ENCODE measurements at regions not wholly inside any gene's neighbourhood (a gene's known extent, or its start where the extent isn't known, plus 50 kb on each side); places are given as distances from the start of the nearest gene placed in this dataset.

GRCh38 chr13:37375724-37376123 lies 222.8 kb downstream of the POSTN start:
- peak; percentile 57 for DNase-seq (ENCODE audit: low read depth)
- no peak overlapping the region for H3K4me3 ChIP-seq (ENCODE audit: low read length)
- no peak for TF ChIP-seq CTCF (IDR thresholded peaks at IDR 0.05; ENCODE audit: insufficient read depth, low read depth, low read length, missing control alignments)

GRCh38 chr13:37375071-37375470 lies 223.5 kb downstream of the POSTN start:
- DNase-seq (ENCODE audit: low read depth) = peak; percentile 72
- no peak for TF ChIP-seq CTCF (IDR thresholded peaks at IDR 0.05; ENCODE audit: insufficient read depth, low read depth, low read length, missing control alignments)

DNA sequence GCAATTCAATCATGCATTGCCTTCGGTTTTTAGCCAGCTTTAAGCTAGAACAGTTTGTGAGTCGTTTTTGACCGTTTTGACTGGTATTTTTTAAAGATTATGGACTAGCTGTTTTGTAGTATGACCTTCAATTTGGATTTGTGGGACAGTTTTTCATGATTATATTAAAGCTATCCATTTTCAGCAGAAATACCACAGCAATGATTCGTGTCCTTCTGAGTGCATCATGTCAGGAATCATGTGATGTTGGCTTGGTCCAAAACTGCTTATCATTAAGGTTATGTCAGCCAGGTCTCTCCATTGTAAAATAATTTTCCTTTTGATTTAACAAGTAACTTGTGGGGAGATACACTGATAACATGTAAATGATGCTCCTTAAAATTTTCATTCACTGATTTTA lies 229.0 kb downstream of the POSTN start:
- H3K4me3 ChIP-seq (ENCODE audit: low read length) = no peak overlapping the region
- TF ChIP-seq CTCF (IDR thresholded peaks at IDR 0.05; ENCODE audit: insufficient read depth, low read depth, low read length, missing control alignments) = no peak
- DNase-seq (ENCODE audit: low read depth) = peak; percentile 20

More at GRCh38 chr13:37375071-37375470, 223.5 kb downstream of the POSTN start:
- no peak overlapping the region for H3K4me3 ChIP-seq (ENCODE audit: low read length)

GRCh38 chr13:37368501-37368900 lies 230.1 kb downstream of the POSTN start:
- no peak for TF ChIP-seq CTCF (IDR thresholded peaks at IDR 0.05; ENCODE audit: insufficient read depth, low read depth, low read length, missing control alignments)
- DNase-seq (ENCODE audit: low read depth) = no peak
- H3K4me3 ChIP-seq (ENCODE audit: low read length) = no peak overlapping the region

GRCh38 chr13:37366044-37366770 lies 232.4 kb downstream of the POSTN start:
- H3K4me3 ChIP-seq (ENCODE audit: low read length) = no peak overlapping the region
- no peak for DNase-seq (ENCODE audit: low read depth)
- TF ChIP-seq CTCF (IDR thresholded peaks at IDR 0.05; ENCODE audit: insufficient read depth, low read depth, low read length, missing control alignments) = no peak

DNA sequence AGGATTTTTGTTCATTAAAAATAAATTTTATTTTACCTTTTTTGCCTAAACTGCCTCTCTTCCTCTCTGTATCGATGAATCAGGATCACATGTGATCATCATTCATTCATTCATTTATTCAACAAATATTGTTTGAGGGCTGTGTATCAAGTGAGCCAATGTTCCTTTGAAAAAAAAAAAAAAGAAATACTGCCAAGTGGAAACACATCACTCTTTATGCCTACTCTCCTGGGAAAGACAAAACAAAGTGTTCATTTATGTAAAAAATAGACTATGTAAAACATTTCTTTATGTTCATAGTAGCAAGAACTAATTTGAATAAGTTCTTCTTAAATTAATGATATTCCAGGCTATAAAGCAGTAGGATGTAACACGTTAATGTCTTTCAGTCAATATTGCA lies 233.1 kb downstream of the POSTN start:
- no peak overlapping the region for H3K4me3 ChIP-seq (ENCODE audit: low read length)
- TF ChIP-seq CTCF (IDR thresholded peaks at IDR 0.05; ENCODE audit: insufficient read depth, low read depth, low read length, missing control alignments) = no peak
- no peak for DNase-seq (ENCODE audit: low read depth)

DNA sequence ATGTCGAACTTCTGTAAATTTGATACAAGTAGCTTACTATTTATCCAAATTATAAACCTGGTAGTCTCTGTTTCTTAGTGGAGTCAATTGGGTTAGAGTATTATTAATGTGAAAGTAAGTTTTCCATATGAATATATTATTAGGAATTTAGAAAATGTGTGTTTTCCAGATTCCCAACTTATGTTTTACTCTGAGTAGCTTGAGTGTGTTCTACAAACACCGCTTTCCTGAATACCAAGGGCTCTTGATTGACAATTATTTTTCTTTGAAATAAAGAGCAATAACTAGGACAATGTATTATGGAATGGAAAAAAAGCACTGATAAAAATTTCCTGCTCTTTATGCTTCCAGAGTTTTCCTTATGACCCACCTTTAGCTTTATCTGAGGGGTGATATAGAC lies 233.6 kb downstream of the POSTN start:
- no peak for TF ChIP-seq CTCF (IDR thresholded peaks at IDR 0.05; ENCODE audit: insufficient read depth, low read depth, low read length, missing control alignments)
- no peak for DNase-seq (ENCODE audit: low read depth)

More for the DNA sequence above, 233.6 kb downstream of the POSTN start:
- no peak overlapping the region for H3K4me3 ChIP-seq (ENCODE audit: low read length)

Data from epithelial cell of esophagus (primary cell).